GM18520 (cell line): ENCODE measurements at regions not wholly inside any gene's neighbourhood (a gene's known extent, or its start where the extent isn't known, plus 50 kb on each side); places are given as distances from the start of the nearest gene placed in this dataset.

Experiments used
- ATAC-seq: cut with Tn5 transposase; IDR thresholded peaks from one replicate; pipeline ENCODE4 v1.9.1; 2021; ENCODE audit not compliant: unreplicated experiment

- ATAC-seq = no peak
Observed at GRCh38 chr1:192521734-192522133, 53.8 kb upstream of the RGS1 start.

GRCh38 chr1:192522673-192523072 is 52.9 kb upstream of the RGS1 start:
- no peak for ATAC-seq

- ATAC-seq = no peak
Observed at GRCh38 chr1:192524223-192524622, 51.4 kb upstream of the RGS1 start.
